DND-41 (cell line): ENCODE measurements at regions not wholly inside any gene's neighbourhood (a gene's known extent, or its start where the extent isn't known, plus 50 kb on each side); places are given as distances from the start of the nearest gene placed in this dataset.

ENCODE experiments used
- CTCF ChIP-seq: IDR thresholded peaks from 2 replicates; pipeline ENCODE4 v1.5.1; 2012; ENCODE audit warnings: borderline replicate concordance, low read length, moderate library complexity, mild to moderate bottlenecking; ENCODE audit not compliant: poor library complexity, severe bottlenecking; ENCODE audit errors: extremely low read depth
- EZH2 ChIP-seq: IDR thresholded peaks from 3 replicates; pipeline ENCODE4 v1.6.1; 2012; ENCODE audit warnings: borderline replicate concordance, low read depth, mild to moderate bottlenecking, moderate library complexity, low read length, inconsistent platforms; ENCODE audit not compliant: severe bottlenecking

GRCh38 chr12:127519779-127520178 lies 747.2 kb upstream of the TMEM132C start:
- TF ChIP-seq CTCF: no peak
- no peak for TF ChIP-seq EZH2
